Caco-2 (cell line): ENCODE measurements at regions not wholly inside any gene's neighbourhood (a gene's known extent, or its start where the extent isn't known, plus 50 kb on each side); places are given as distances from the start of the nearest gene placed in this dataset.

Experiments
- BruUV-seq: library from RNA; stranded (reverse); fragments of 400-500 nt; replicated peaks from 2 replicates; lab custom pipeline; 2021; lab: Mats Ljungman, UMichigan
- CTCF ChIA-PET: fragments of 300-600 bp; sonication (Branson Sonifier 250); formaldehyde crosslinking; loops from one replicate; lab custom pipeline; 2022; ENCODE audit warnings: antibody characterized with exemption; lab: Charles Lee
- POLR2A ChIA-PET: fragments of 300-600 bp; sonication (Branson Sonifier 250); formaldehyde crosslinking; loops from one replicate; lab custom pipeline; 2022; ENCODE audit warnings: antibody characterized with exemption; lab: Charles Lee
- DNase-seq, 2 experiments: peaks; one replicate each; pipeline versions ENCODE4 v3.0.0 to v3.0.0-alpha.2; 2020 to 2022
- H3K27me3 ChIP-seq: replicated peaks from 2 replicates; pipeline ENCODE4 v1.6.0; 2011; ENCODE audit warnings: low read length; ENCODE audit not compliant: control insufficient read depth, insufficient read depth
- H3K36me3 ChIP-seq: 2 replicates; pipeline ENCODE4 v1.5.1; 2011; ENCODE audit warnings: low read length; ENCODE audit not compliant: control insufficient read depth, insufficient read depth
- H3K4me1 ChIP-seq: fragments of 250-450 bp; sonication (Bioruptor Pico); 2 replicates; pipeline ENCODE4 v1.5.1; 2020; ENCODE audit warnings: mild to moderate bottlenecking
- H3K4me3 ChIP-seq: 2 replicates; pipeline ENCODE4 v1.5.1; 2011; ENCODE audit warnings: low read depth, mild to moderate bottlenecking, control low read depth, low read length
- H3K9me3 ChIP-seq: fragments of 250-450 bp; sonication (Bioruptor Pico); 2 replicates; pipeline ENCODE4 v1.5.1; 2020; ENCODE audit warnings: mild to moderate bottlenecking, moderate library complexity
- H3K27ac Mint-ChIP-seq: one replicate; pipeline ENCODE4 v1.8.0; 2022; ENCODE audit warnings: mixed read lengths; ENCODE audit not compliant: unreplicated experiment
- H3K27me3 Mint-ChIP-seq: one replicate; pipeline ENCODE4 v1.8.0; 2022; ENCODE audit warnings: mixed read lengths; ENCODE audit not compliant: insufficient read depth, unreplicated experiment
- H3K36me3 Mint-ChIP-seq: one replicate; pipeline ENCODE4 v1.8.0; 2022; ENCODE audit warnings: mild to moderate bottlenecking, mixed read lengths; ENCODE audit not compliant: insufficient read depth, unreplicated experiment
- H3K4me1 Mint-ChIP-seq: one replicate; pipeline ENCODE4 v1.8.0; 2022; ENCODE audit warnings: low read depth, mixed read lengths; ENCODE audit not compliant: unreplicated experiment
- H3K4me3 Mint-ChIP-seq: one replicate; pipeline ENCODE4 v1.8.0; 2022; ENCODE audit warnings: mild to moderate bottlenecking, moderate library complexity, mixed read lengths; ENCODE audit not compliant: unreplicated experiment
- H3K9me3 Mint-ChIP-seq: one replicate; pipeline ENCODE4 v1.8.0; 2022; ENCODE audit warnings: mixed read lengths; ENCODE audit not compliant: unreplicated experiment
- CTCF ChIP-seq, 2 experiments: fragments of 200-600 bp in 1 of 2; IDR thresholded peaks; 1 replicate in 1 of 2; 2 replicates in 1 of 2; pipeline versions ENCODE4 v1.5.1 to v1.8.0; 2011 to 2022; ENCODE audit warnings: antibody characterized with exemption in 1 of 2, control low read depth in 1 of 2, inconsistent platforms in 1 of 2, low read depth in 1 of 2, low read length in 1 of 2, mild to moderate bottlenecking in 1 of 2, moderate library complexity in 1 of 2; ENCODE audit not compliant: insufficient read depth in 1 of 2, severe bottlenecking in 1 of 2, unreplicated experiment in 1 of 2
- intact Hi-C: fragments of 100-400 bp; cut with micrococcal nuclease; formaldehyde crosslinking; loops from one replicate; pipeline ENCODE4 v1.10.0; 2022; ENCODE audit not compliant: unreplicated experiment

- Mint-ChIP-seq H3K4me1 (no peaks in the 10 kb centered on the region), H3K9me3 (no peaks in the 10 kb centered on the region), H3K4me3 (no peak overlapping the region), H3K36me3 (no peaks in the 10 kb centered on the region), H3K27ac (no peak overlapping the region), H3K27me3 (no peaks in the 10 kb centered on the region)
- no peak overlapping the region for H3K4me3 ChIP-seq
- no TSS peak for BruUV-seq
- no peaks in the 10 kb centered on the region for H3K36me3 ChIP-seq
- ChIA-PET CTCF (interaction anchor here (0.6 kb wide), 1 partner anchor 63 kb away, joined by 5 read pairs; no protein-coding TSS in a partner anchor), POLR2A (no interaction called here)
- no peak for DNase-seq
- H3K27me3 ChIP-seq = no peaks in the 10 kb centered on the region
- intact Hi-C loops = no loop called here
- H3K4me1 ChIP-seq = no peaks in the 10 kb centered on the region
- no peak for TF ChIP-seq CTCF (IDR thresholded peaks at IDR 0.05; ENCODE audit: insufficient read depth in 1 of 2, low read depth in 1 of 2, low read length in 1 of 2, severe bottlenecking in 1 of 2, unreplicated experiment in 1 of 2)
- no peaks in the 10 kb centered on the region for H3K9me3 ChIP-seq
Measured at GRCh38 chr3:106810300-106810875, 566.9 kb upstream of the CCDC54 start.

GRCh38 chr3:106811376-106811775, 565.9 kb upstream of the CCDC54 start:
- Mint-ChIP-seq H3K27ac (no peak overlapping the region), H3K4me1 (no peaks in the 10 kb centered on the region), H3K9me3 (no peaks in the 10 kb centered on the region), H3K36me3 (no peaks in the 10 kb centered on the region), H3K4me3 (no peak overlapping the region), H3K27me3 (no peaks in the 10 kb centered on the region)
- no TSS peak for BruUV-seq
- CTCF ChIA-PET = no interaction called here
- intact Hi-C loops = no loop called here
- Histone ChIP-seq H3K36me3 (no peaks in the 10 kb centered on the region), H3K4me1 (no peaks in the 10 kb centered on the region), H3K4me3 (no peak overlapping the region), H3K9me3 (no peaks in the 10 kb centered on the region), H3K27me3 (no peaks in the 10 kb centered on the region)
- no peak for DNase-seq
- POLR2A ChIA-PET = no interaction called here
- TF ChIP-seq CTCF (IDR thresholded peaks at IDR 0.05; ENCODE audit: insufficient read depth in 1 of 2, low read depth in 1 of 2, low read length in 1 of 2, severe bottlenecking in 1 of 2, unreplicated experiment in 1 of 2) = no peak

GRCh38 chr3:106813742-106814141, 563.5 kb upstream of the CCDC54 start:
- Mint-ChIP-seq H3K4me3 (no peak overlapping the region), H3K36me3 (no peaks in the 10 kb centered on the region), H3K4me1 (no peaks in the 10 kb centered on the region), H3K9me3 (no peaks in the 10 kb centered on the region), H3K27me3 (peaks cover 2% of the 10 kb centered on the region), H3K27ac (no peak overlapping the region)
- ChIA-PET POLR2A (no interaction called here), CTCF (no interaction called here)
- Histone ChIP-seq H3K36me3 (no peaks in the 10 kb centered on the region), H3K27me3 (no peaks in the 10 kb centered on the region), H3K4me1 (no peaks in the 10 kb centered on the region), H3K4me3 (no peak overlapping the region), H3K9me3 (no peaks in the 10 kb centered on the region)
- TF ChIP-seq CTCF (IDR thresholded peaks at IDR 0.05; ENCODE audit: insufficient read depth in 1 of 2, low read depth in 1 of 2, low read length in 1 of 2, severe bottlenecking in 1 of 2, unreplicated experiment in 1 of 2) = no peak
- no peak for DNase-seq
- BruUV-seq = no TSS peak
- intact Hi-C loops = no loop called here
